A673 (cell line): ENCODE measurements at regions not wholly inside any gene's neighbourhood (a gene's known extent, or its start where the extent isn't known, plus 50 kb on each side); places are given as distances from the start of the nearest gene placed in this dataset.

Experiments used
- BruUV-seq: library from RNA; stranded (reverse); fragments of 400-500 nt; replicated peaks from 2 replicates; lab custom pipeline; 2021; lab: Mats Ljungman, UMichigan
- CTCF ChIA-PET: fragments of 300-600 bp; sonication (Branson Sonifier 250); formaldehyde crosslinking; loops from one replicate; lab custom pipeline; 2022; ENCODE audit warnings: antibody characterized with exemption; lab: Charles Lee
- POLR2A ChIA-PET: fragments of 300-600 bp; sonication (Branson Sonifier 250); formaldehyde crosslinking; loops from one replicate; lab custom pipeline; 2022; ENCODE audit warnings: antibody characterized with exemption; ENCODE audit not compliant: low non-redundant PET; lab: Charles Lee
- DNase-seq: peaks from one replicate; pipeline ENCODE4 v3.0.0-alpha.2; 2015; ENCODE audit warnings: low spot score
- H3K27ac ChIP-seq: fragments of 200-600 bp; sonication (generic); 2 replicates; pipeline ENCODE4 v1.5.1; 2016; ENCODE audit warnings: mixed run types, low read depth, mild to moderate bottlenecking, mixed read lengths, antibody characterized with exemption, low read length; ENCODE audit not compliant: poor library complexity, severe bottlenecking
- H3K27me3 ChIP-seq: fragments of 200-600 bp; sonication (generic); replicated peaks from 2 replicates; pipeline ENCODE4 v1.6.1; 2017; ENCODE audit warnings: mixed run types, low read depth, mild to moderate bottlenecking, mixed read lengths, antibody characterized with exemption, low read length; ENCODE audit not compliant: insufficient read depth, poor library complexity
- H3K36me3 ChIP-seq: fragments of 200-600 bp; sonication (generic); 2 replicates; pipeline ENCODE4 v1.6.1; 2016; ENCODE audit warnings: mixed run types, mild to moderate bottlenecking, mixed read lengths, antibody characterized with exemption, low read length; ENCODE audit not compliant: insufficient read depth, poor library complexity, severe bottlenecking
- H3K4me1 ChIP-seq: fragments of 200-600 bp; sonication (generic); 2 replicates; pipeline ENCODE4 v1.6.1; 2017; ENCODE audit warnings: mixed run types, mild to moderate bottlenecking, mixed read lengths, antibody characterized with exemption, low read length; ENCODE audit not compliant: insufficient read depth, poor library complexity, severe bottlenecking
- H3K4me3 ChIP-seq: fragments of 200-600 bp; sonication (generic); 2 replicates; pipeline ENCODE4 v1.5.1; 2016; ENCODE audit warnings: low read depth, mixed run types, mild to moderate bottlenecking, mixed read lengths, low read length; ENCODE audit not compliant: poor library complexity, severe bottlenecking
- H3K9me3 ChIP-seq: fragments of 200-600 bp; sonication (generic); 2 replicates; pipeline ENCODE4 v1.6.1; 2016; ENCODE audit warnings: mixed run types, low read depth, mild to moderate bottlenecking, mixed read lengths, antibody characterized with exemption, low read length; ENCODE audit not compliant: poor library complexity, severe bottlenecking
- CTCF ChIP-seq: fragments of 300-800, 200-600 bp; sonication (generic); conservative IDR thresholded peaks from 2 replicates; pipeline ENCODE4 v1.5.1; 2017; ENCODE audit warnings: low read depth, mild to moderate bottlenecking, antibody characterized with exemption, low read length, moderate library complexity, mixed read lengths
- EZH2 ChIP-seq: fragments of 200-600 bp; sonication (generic); IDR thresholded peaks from 2 replicates; pipeline ENCODE4 v1.6.1; 2017; ENCODE audit warnings: borderline replicate concordance, low read depth, mild to moderate bottlenecking, mixed read lengths, antibody characterized with exemption, low read length; ENCODE audit not compliant: poor library complexity, severe bottlenecking
- intact Hi-C: fragments of 100-400 bp; cut with micrococcal nuclease; formaldehyde crosslinking; loops from one replicate; pipeline ENCODE4 v1.10.0; 2022; ENCODE audit not compliant: unreplicated experiment

DNA sequence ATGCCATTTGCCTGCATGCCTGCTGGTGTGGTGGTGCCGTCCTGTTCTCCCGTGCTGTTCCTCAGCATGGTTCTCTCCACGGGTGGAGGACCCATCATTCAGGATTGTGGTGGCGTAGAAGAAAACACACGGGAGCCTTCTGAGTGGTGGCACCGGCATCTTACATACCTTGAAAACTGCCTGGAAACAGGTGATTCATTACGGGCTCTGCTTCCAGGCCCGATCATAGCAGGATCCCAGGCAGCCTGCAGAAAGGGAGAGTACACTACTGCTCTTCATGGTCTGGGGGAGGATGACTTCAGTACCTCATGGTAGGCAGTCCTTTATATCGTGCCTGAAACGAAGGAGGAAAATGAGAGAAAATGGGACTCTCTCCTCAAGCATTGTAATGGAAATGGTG is 66.6 kb upstream of the KCNA5 start:
- ChIA-PET POLR2A (no interaction called here), CTCF (no interaction called here)
- Histone ChIP-seq H3K4me3 (no peak overlapping the region), H3K27me3 (peaks cover 58% of the 10 kb centered on the region), H3K4me1 (no peaks in the 10 kb centered on the region), H3K36me3 (no peaks in the 10 kb centered on the region), H3K27ac (no peak overlapping the region), H3K9me3 (no peaks in the 10 kb centered on the region)
- no peak for DNase-seq
- no TSS peak for BruUV-seq
- intact Hi-C loops = no loop called here
- TF ChIP-seq EZH2 = no peak
- no peak for TF ChIP-seq CTCF

DNA sequence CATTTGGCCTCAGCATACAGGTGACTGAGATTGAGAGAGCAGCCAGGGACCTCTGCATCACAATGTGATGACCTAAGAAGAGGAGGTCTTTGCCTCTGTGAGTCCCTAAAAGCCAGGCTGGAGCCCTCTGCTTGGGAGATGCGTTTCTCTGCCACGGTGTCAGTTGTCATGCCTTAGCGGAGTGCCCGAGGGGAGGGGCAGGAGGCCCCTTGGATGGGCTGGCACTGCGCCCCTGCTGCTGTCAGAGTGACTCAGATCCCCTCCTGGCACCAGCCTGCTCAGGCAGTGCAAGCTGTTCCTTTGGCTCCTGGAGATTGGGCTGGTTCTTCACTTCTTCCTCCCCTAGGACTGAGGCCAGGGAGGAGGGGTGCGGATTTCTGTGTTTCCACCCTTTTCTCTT is 64.9 kb upstream of the KCNA5 start:
- POLR2A ChIA-PET = no interaction called here

GRCh38 chr12:4979737-4980136 is 63.9 kb upstream of the KCNA5 start:
- no peaks in the 10 kb centered on the region for H3K4me1 ChIP-seq
- CTCF ChIA-PET = interaction anchor here (0.6 kb wide), 1 partner anchor 131 kb away, joined by 5 read pairs; no protein-coding TSS in a partner anchor
- H3K36me3 ChIP-seq = no peaks in the 10 kb centered on the region
- no TSS peak for BruUV-seq
- DNase-seq = no peak
- POLR2A ChIA-PET = no interaction called here
- no peak for TF ChIP-seq CTCF
- TF ChIP-seq EZH2 = no peak
- no peak overlapping the region for H3K27ac ChIP-seq
- peaks cover 49% of the 10 kb centered on the region for H3K27me3 ChIP-seq
- H3K4me3 ChIP-seq = no peak overlapping the region
- intact Hi-C loops = no loop called here
- no peaks in the 10 kb centered on the region for H3K9me3 ChIP-seq

More for the DNA sequence above, 64.9 kb upstream of the KCNA5 start:
- Histone ChIP-seq H3K27me3 (peaks cover 58% of the 10 kb centered on the region), H3K4me3 (no peak overlapping the region), H3K27ac (no peak overlapping the region), H3K9me3 (no peaks in the 10 kb centered on the region), H3K36me3 (no peaks in the 10 kb centered on the region), H3K4me1 (no peaks in the 10 kb centered on the region)
- TF ChIP-seq EZH2 (no peak), CTCF (no peak)
- intact Hi-C loops = no loop called here
- BruUV-seq = no TSS peak
- CTCF ChIA-PET = no interaction called here
- DNase-seq = peak; percentile 9
